ENCODE measurements at regions not wholly inside any gene's neighbourhood (a gene's known extent, or its start where the extent isn't known, plus 50 kb on each side); places are given as distances from the start of the nearest gene placed in this dataset.

DNA sequence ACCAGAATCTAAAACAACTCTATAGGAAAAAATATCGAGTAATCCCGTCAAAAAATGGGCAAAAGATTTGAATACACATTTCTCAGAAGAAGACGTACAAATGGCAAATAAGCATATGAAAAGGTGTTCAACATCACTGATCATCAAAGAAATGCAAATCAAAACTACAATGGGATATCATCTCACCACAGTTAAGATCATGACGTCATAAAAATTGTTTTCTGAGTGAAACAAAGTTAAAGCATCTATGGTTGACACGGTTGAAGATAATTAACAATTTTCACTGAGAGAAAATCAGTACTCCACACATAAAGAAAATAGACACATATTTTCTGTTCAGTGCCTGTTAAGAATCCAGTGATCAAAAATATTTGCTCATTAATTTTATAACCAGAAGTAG is 1010.8 kb upstream of the ADGRL3 start:
- Histone ChIP-seq H3K27me3 (no peaks in the 10 kb centered on the region), H3K36me3 (no peaks in the 10 kb centered on the region), H3K27ac (no peak overlapping the region), H3K4me1 (no peaks in the 10 kb centered on the region), H3K9me3 (no peaks in the 10 kb centered on the region), H3K4me3 (no peak overlapping the region)
- ATAC-seq, result no peak
- TF ChIP-seq, protein P1, sequence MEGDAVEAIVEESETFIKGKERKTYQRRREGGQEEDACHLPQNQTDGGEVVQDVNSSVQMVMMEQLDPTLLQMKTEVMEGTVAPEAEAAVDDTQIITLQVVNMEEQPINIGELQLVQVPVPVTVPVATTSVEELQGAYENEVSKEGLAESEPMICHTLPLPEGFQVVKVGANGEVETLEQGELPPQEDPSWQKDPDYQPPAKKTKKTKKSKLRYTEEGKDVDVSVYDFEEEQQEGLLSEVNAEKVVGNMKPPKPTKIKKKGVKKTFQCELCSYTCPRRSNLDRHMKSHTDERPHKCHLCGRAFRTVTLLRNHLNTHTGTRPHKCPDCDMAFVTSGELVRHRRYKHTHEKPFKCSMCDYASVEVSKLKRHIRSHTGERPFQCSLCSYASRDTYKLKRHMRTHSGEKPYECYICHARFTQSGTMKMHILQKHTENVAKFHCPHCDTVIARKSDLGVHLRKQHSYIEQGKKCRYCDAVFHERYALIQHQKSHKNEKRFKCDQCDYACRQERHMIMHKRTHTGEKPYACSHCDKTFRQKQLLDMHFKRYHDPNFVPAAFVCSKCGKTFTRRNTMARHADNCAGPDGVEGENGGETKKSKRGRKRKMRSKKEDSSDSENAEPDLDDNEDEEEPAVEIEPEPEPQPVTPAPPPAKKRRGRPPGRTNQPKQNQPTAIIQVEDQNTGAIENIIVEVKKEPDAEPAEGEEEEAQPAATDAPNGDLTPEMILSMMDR (IDR thresholded peaks at IDR 0.05), result no peak
- DNase-seq, result no peak
- intact Hi-C loops (cut with DNase I), result no loop called here

GRCh38 chr4:60194214-60194613 is 1005.9 kb upstream of the ADGRL3 start:
- H3K27ac ChIP-seq, result no peak overlapping the region
- DNase-seq (no peak), ATAC-seq (no peak)
- H3K4me1 ChIP-seq, result no peaks in the 10 kb centered on the region
- no peaks in the 10 kb centered on the region for H3K9me3 ChIP-seq
- intact Hi-C loops (cut with DNase I), result loop anchor here (10.0 kb wide), 1 partner anchor 959 kb away; no protein-coding TSS in a partner anchor
- H3K4me3 ChIP-seq, result no peak overlapping the region
- H3K27me3 ChIP-seq, result no peaks in the 10 kb centered on the region
- TF ChIP-seq, protein P1 (IDR thresholded peaks at IDR 0.05), result no peak
- H3K36me3 ChIP-seq, result no peaks in the 10 kb centered on the region

GRCh38 chr4:60195256-60195655 is 1004.9 kb upstream of the ADGRL3 start:
- no peaks in the 10 kb centered on the region for H3K36me3 ChIP-seq
- TF ChIP-seq, protein P1 (IDR thresholded peaks at IDR 0.05), result no peak
- intact Hi-C loops (cut with DNase I), result loop anchor here (10.0 kb wide), 1 partner anchor 960 kb away; no protein-coding TSS in a partner anchor
- no peaks in the 10 kb centered on the region for H3K27me3 ChIP-seq
- DNase-seq (no peak), ATAC-seq (no peak)
- H3K9me3 ChIP-seq, result no peaks in the 10 kb centered on the region
- H3K4me1 ChIP-seq, result no peaks in the 10 kb centered on the region
- H3K4me3 ChIP-seq, result no peak overlapping the region
- H3K27ac ChIP-seq, result no peak overlapping the region

DNA sequence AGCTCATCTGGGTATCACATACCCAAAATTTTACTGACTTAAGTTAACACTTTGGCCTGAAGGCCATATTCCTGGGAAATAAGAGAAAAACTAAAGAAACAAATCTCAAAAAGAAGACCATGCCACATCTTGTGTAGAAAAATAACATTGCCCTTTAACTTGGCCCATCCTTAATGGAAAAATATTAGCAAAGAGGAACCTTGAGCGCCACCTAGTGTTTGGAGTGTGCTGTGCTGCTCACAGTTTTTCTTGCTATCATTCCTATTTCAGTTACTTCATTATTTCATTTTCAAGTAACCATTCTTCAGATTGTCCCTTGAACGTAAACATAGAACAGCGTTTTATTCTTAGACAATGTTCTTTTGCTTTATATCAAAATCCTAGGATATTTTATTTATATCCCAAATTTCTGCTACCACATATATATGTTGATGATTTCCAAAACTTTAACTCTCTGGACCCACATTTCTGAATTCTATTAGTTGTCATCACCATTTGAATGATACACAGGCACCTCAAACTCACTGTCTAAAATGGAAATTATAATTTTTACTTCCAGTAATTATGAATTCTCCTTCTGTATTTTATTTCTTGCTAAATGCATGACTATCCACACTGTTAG is 999.0 kb upstream of the ADGRL3 start:
- Histone ChIP-seq H3K36me3 (no peaks in the 10 kb centered on the region), H3K27ac (no peak overlapping the region), H3K4me3 (no peak overlapping the region), H3K9me3 (no peaks in the 10 kb centered on the region), H3K4me1 (no peaks in the 10 kb centered on the region), H3K27me3 (no peaks in the 10 kb centered on the region)
- DNase-seq, result no peak
- peak; percentile 70 for ATAC-seq
- intact Hi-C loops (cut with DNase I), result no loop called here
- TF ChIP-seq, protein P1 (IDR thresholded peaks at IDR 0.05), result peak; percentile 84

DNA sequence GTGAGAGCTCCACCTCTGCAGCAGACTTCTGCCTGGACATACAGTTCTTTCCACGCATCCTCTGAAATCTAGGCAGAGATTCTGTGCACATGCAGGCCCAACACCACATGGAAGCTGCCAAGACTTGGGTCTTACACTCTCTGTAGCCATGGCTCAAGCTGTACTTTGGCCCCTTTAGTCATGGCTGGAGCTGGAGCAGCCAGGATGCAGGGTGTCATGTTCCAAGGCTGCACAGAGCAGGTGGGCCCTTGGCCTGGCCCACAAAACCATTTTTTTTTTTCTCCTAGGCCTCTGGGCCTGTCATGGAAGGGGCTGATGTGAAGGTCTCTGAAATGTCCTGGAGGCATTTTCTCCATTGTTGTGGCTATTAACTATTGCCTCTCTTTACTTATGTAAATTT is 990.5 kb upstream of the ADGRL3 start:
- TF ChIP-seq, protein P1 (IDR thresholded peaks at IDR 0.05), result no peak
- Histone ChIP-seq H3K36me3 (no peaks in the 10 kb centered on the region), H3K9me3 (no peaks in the 10 kb centered on the region), H3K4me3 (no peak overlapping the region), H3K27ac (no peak overlapping the region), H3K4me1 (no peaks in the 10 kb centered on the region), H3K27me3 (no peaks in the 10 kb centered on the region)
- DNase-seq (no peak), ATAC-seq (no peak)
- intact Hi-C loops (cut with DNase I), result no loop called here

- DNase-seq, result no peak
- H3K9me3 ChIP-seq, result no peaks in the 10 kb centered on the region
- no peaks in the 10 kb centered on the region for H3K27me3 ChIP-seq
- H3K4me3 ChIP-seq, result no peak overlapping the region
- TF ChIP-seq, protein P1 (IDR thresholded peaks at IDR 0.05), result no peak
- no peak for ATAC-seq
- H3K36me3 ChIP-seq, result no peaks in the 10 kb centered on the region
- H3K4me1 ChIP-seq, result no peaks in the 10 kb centered on the region
- no peak overlapping the region for H3K27ac ChIP-seq
- intact Hi-C loops (cut with DNase I), result no loop called here
These were observed 984.2 kb upstream of the ADGRL3 start for GRCh38 chr4:60215906-60216305.
